Endodermal cell (in vitro differentiated cells): ENCODE measurements at regions not wholly inside any gene's neighbourhood (a gene's known extent, or its start where the extent isn't known, plus 50 kb on each side); places are given as distances from the start of the nearest gene placed in this dataset.

Source experiments
- DNase-seq: peaks from one replicate; pipeline ENCODE4 v3.0.0-alpha.2; 2017
- H3K27ac ChIP-seq: 2 replicates; pipeline ENCODE4 v1.5.1; 2013; ENCODE audit warnings: mild to moderate bottlenecking, low read depth, low read length, moderate library complexity
- H3K27me3 ChIP-seq: 2 replicates; pipeline ENCODE4 v1.6.1; 2013; ENCODE audit warnings: mild to moderate bottlenecking, low read length, moderate library complexity; ENCODE audit not compliant: insufficient read depth, control insufficient read depth, poor library complexity, severe bottlenecking
- H3K36me3 ChIP-seq: 2 replicates; pipeline ENCODE4 v1.7.0; 2013; ENCODE audit warnings: mild to moderate bottlenecking, low read length, moderate library complexity; ENCODE audit not compliant: control insufficient read depth, insufficient read depth
- H3K4me1 ChIP-seq: one replicate; pipeline ENCODE4 v1.7.0; 2013; ENCODE audit warnings: low read length; ENCODE audit not compliant: control insufficient read depth, insufficient read depth
- H3K4me3 ChIP-seq: 2 replicates; pipeline ENCODE4 v1.5.1; 2013; ENCODE audit warnings: mild to moderate bottlenecking, low read length, moderate library complexity
- H3K9ac ChIP-seq: 2 replicates; pipeline ENCODE4 v1.6.1; 2013; ENCODE audit warnings: mild to moderate bottlenecking, low read length, moderate library complexity; ENCODE audit not compliant: poor library complexity, severe bottlenecking; ENCODE audit errors: extremely low read depth
- H3K9me3 ChIP-seq: 2 replicates; pipeline ENCODE4 v1.6.1; 2013; ENCODE audit warnings: mild to moderate bottlenecking, low read length, moderate library complexity; ENCODE audit not compliant: control insufficient read depth
- H3K27ac Mint-ChIP-seq: 2 replicates; pipeline ENCODE4 v1.8.0; 2020; ENCODE audit warnings: mixed read lengths
- H3K27me3 Mint-ChIP-seq: 2 replicates; pipeline ENCODE4 v1.8.0; 2021; ENCODE audit warnings: mild to moderate bottlenecking, mixed read lengths; ENCODE audit not compliant: insufficient read depth
- H3K36me3 Mint-ChIP-seq: 2 replicates; pipeline ENCODE4 v1.8.0; 2020; ENCODE audit warnings: low read depth, mixed read lengths
- H3K4me1 Mint-ChIP-seq: 2 replicates; pipeline ENCODE4 v1.8.0; 2020; ENCODE audit warnings: mixed read lengths
- H3K4me3 Mint-ChIP-seq: 2 replicates; pipeline ENCODE4 v1.8.0; 2020; ENCODE audit warnings: mild to moderate bottlenecking, moderate library complexity, mixed read lengths
- H3K9me3 Mint-ChIP-seq: 2 replicates; pipeline ENCODE4 v1.8.0; 2020; ENCODE audit warnings: mild to moderate bottlenecking, mixed read lengths
- CTCF ChIP-seq: fragments of 200-600 bp; sonication (generic); conservative IDR thresholded peaks from 2 replicates; pipeline ENCODE4 v1.5.0; 2021; ENCODE audit warnings: antibody characterized with exemption, mild to moderate bottlenecking
- WGBS, 2 experiments: methylation state at CpG; one replicate each; pipeline versions ENCODE4 v1.1.5 to v1.1.7; 2013; ENCODE audit warnings: missing lambda C conversion rate in 2 of 2, mixed read lengths in 1 of 2; ENCODE audit not compliant: insufficient coverage in 1 of 2, insufficient read length in 1 of 2; 5-methylcytosine and 5-hydroxymethylcytosine counted together

GRCh38 chr3:82224661-82225060 lies 463.2 kb upstream of the GBE1 start:
- no peaks in the 10 kb centered on the region for H3K36me3 ChIP-seq
- H3K9me3 Mint-ChIP-seq: no peaks in the 10 kb centered on the region
- H3K9ac ChIP-seq: no peak overlapping the region
- H3K9me3 ChIP-seq: no peaks in the 10 kb centered on the region
- no peak for TF ChIP-seq CTCF
- no peak overlapping the region for H3K27ac Mint-ChIP-seq
- no peak overlapping the region for H3K27ac ChIP-seq
- H3K4me3 ChIP-seq: no peak overlapping the region
- H3K27me3 ChIP-seq: no peaks in the 10 kb centered on the region
- no peaks in the 10 kb centered on the region for H3K4me1 Mint-ChIP-seq
- H3K4me1 ChIP-seq: no peaks in the 10 kb centered on the region
- WGBS, 2 experiments: 88 to 97% methylated on average over 3 to 4 of the region's 4 CpGs
- H3K27me3 Mint-ChIP-seq: no peaks in the 10 kb centered on the region
- no peaks in the 10 kb centered on the region for H3K36me3 Mint-ChIP-seq
- DNase-seq: no peak
- no peak overlapping the region for H3K4me3 Mint-ChIP-seq

- WGBS, 2 experiments: 97 to 100% methylated on average over 1 of the region's 1 CpG
- TF ChIP-seq CTCF: no peak
- no peaks in the 10 kb centered on the region for H3K36me3 Mint-ChIP-seq
- H3K9ac ChIP-seq: no peak overlapping the region
- no peaks in the 10 kb centered on the region for H3K9me3 Mint-ChIP-seq
- H3K9me3 ChIP-seq: no peaks in the 10 kb centered on the region
- H3K4me1 Mint-ChIP-seq: no peaks in the 10 kb centered on the region
- H3K27me3 Mint-ChIP-seq: no peaks in the 10 kb centered on the region
- no peak overlapping the region for H3K27ac ChIP-seq
- H3K4me3 ChIP-seq: no peak overlapping the region
- no peaks in the 10 kb centered on the region for H3K36me3 ChIP-seq
- H3K27me3 ChIP-seq: no peaks in the 10 kb centered on the region
- no peak for DNase-seq
- no peaks in the 10 kb centered on the region for H3K4me1 ChIP-seq
- no peak overlapping the region for H3K4me3 Mint-ChIP-seq
- no peak overlapping the region for H3K27ac Mint-ChIP-seq
Measured at GRCh38 chr3:82222401-82222800, 461.0 kb upstream of the GBE1 start.

- H3K27ac ChIP-seq: no peak overlapping the region
- no peaks in the 10 kb centered on the region for H3K36me3 Mint-ChIP-seq
- no peak overlapping the region for H3K9ac ChIP-seq
- H3K27ac Mint-ChIP-seq: no peak overlapping the region
- TF ChIP-seq CTCF: no peak
- H3K4me3 ChIP-seq: no peak overlapping the region
- no peaks in the 10 kb centered on the region for H3K27me3 ChIP-seq
- 89% methylated on average over 4 of the region's 4 CpGs; no CpG with 5 or more reads in 1 of the 2 experiments for WGBS, 2 experiments
- no peaks in the 10 kb centered on the region for H3K4me1 ChIP-seq
- no peaks in the 10 kb centered on the region for H3K36me3 ChIP-seq
- no peak for DNase-seq
- H3K4me3 Mint-ChIP-seq: no peak overlapping the region
- no peaks in the 10 kb centered on the region for H3K27me3 Mint-ChIP-seq
- no peaks in the 10 kb centered on the region for H3K9me3 ChIP-seq
- no peaks in the 10 kb centered on the region for H3K9me3 Mint-ChIP-seq
- H3K4me1 Mint-ChIP-seq: no peaks in the 10 kb centered on the region
Measured at GRCh38 chr3:82217571-82217970, 456.1 kb upstream of the GBE1 start.
